ENCODE measurements at regions not wholly inside any gene's neighbourhood (a gene's known extent, or its start where the extent isn't known, plus 50 kb on each side); places are given as distances from the start of the nearest gene placed in this dataset.
"Not testable (repeated sequence)": the region's sequence is repeated elsewhere in the genome, so short reads cannot be mapped to it uniquely, and the experiment has no call there.

- no peak for DNase-seq (ENCODE audit: extremely low spot score)
- no peak for TF ChIP-seq LEF1 (IDR thresholded peaks at IDR 0.05; ENCODE audit: borderline replicate concordance)
- no peak for TF ChIP-seq CTBP1 (IDR thresholded peaks at IDR 0.05; ENCODE audit: borderline replicate concordance)
- TF ChIP-seq FOXK2 (IDR thresholded peaks at IDR 0.05): no peak
- TF ChIP-seq HDGF (IDR thresholded peaks at IDR 0.05; ENCODE audit: borderline replicate concordance): no peak
- TF ChIP-seq PKNOX1 (IDR thresholded peaks at IDR 0.05): no peak
- TF ChIP-seq FOXA1 (IDR thresholded peaks at IDR 0.05): no peak
- no peak for TF ChIP-seq TARDBP (IDR thresholded peaks at IDR 0.05)
- TF ChIP-seq L3MBTL2 (conservative IDR thresholded peaks at IDR 0.05): no peak
- TF ChIP-seq SP1 (IDR thresholded peaks at IDR 0.05): no peak
- ChIA-PET POLR2A (no interaction called here), CTCF (no interaction called here)
Measured at GRCh38 chr10:125259651-125260050, 99.3 kb upstream of the CTBP2 start.

GRCh38 chr10:125258676-125259075, 98.3 kb upstream of the CTBP2 start:
- POLR2A ChIA-PET: no interaction called here

GRCh38 chr10:125257521-125258108, 97.3 kb upstream of the CTBP2 start:
- TF ChIP-seq ZNF384 (IDR thresholded peaks at IDR 0.05): no peak
- no peak for TF ChIP-seq SP1 (IDR thresholded peaks at IDR 0.05)
- no peak for TF ChIP-seq NFRKB (IDR thresholded peaks at IDR 0.05)
- no peak for TF ChIP-seq SUZ12 (IDR thresholded peaks at IDR 0.05)
- no peak for TF ChIP-seq FOXM1 (IDR thresholded peaks at IDR 0.05; ENCODE audit: borderline replicate concordance)
- no peak for TF ChIP-seq ELF4 (IDR thresholded peaks at IDR 0.05)
- CTCF ChIA-PET: no interaction called here
- DNase-seq (ENCODE audit: extremely low spot score): no peak
- POLR2A ChIA-PET: no interaction called here

More at GRCh38 chr10:125258676-125259075, 98.3 kb upstream of the CTBP2 start:
- DNase-seq (ENCODE audit: extremely low spot score): no peak
- TF ChIP-seq ARNT (IDR thresholded peaks at IDR 0.05) (no peak), SP1 (IDR thresholded peaks at IDR 0.05) (no peak), HDGF (IDR thresholded peaks at IDR 0.05; ENCODE audit: borderline replicate concordance) (no peak), PKNOX1 (IDR thresholded peaks at IDR 0.05) (no peak), BHLHE40 (IDR thresholded peaks at IDR 0.05; ENCODE audit: borderline replicate concordance) (no peak), LEF1 (IDR thresholded peaks at IDR 0.05; ENCODE audit: borderline replicate concordance) (no peak), TARDBP (IDR thresholded peaks at IDR 0.05) (no peak), CTBP1 (IDR thresholded peaks at IDR 0.05; ENCODE audit: borderline replicate concordance) (no peak), NFRKB (IDR thresholded peaks at IDR 0.05) (no peak), FOXA1 (IDR thresholded peaks at IDR 0.05) (no peak), SUZ12 (IDR thresholded peaks at IDR 0.05) (no peak), L3MBTL2 (conservative IDR thresholded peaks at IDR 0.05) (no peak), FOXM1 (IDR thresholded peaks at IDR 0.05; ENCODE audit: borderline replicate concordance) (no peak), ZNF384 (IDR thresholded peaks at IDR 0.05) (no peak), ELF4 (IDR thresholded peaks at IDR 0.05) (no peak), FOXK2 (IDR thresholded peaks at IDR 0.05) (no peak)
- CTCF ChIA-PET: no interaction called here

GRCh38 chr10:125256026-125256425, 95.7 kb upstream of the CTBP2 start:
- CTCF ChIA-PET: no interaction called here
- no peak for DNase-seq (ENCODE audit: extremely low spot score)

GRCh38 chr10:125252937-125253336, 92.6 kb upstream of the CTBP2 start:
- CTCF ChIA-PET: no interaction called here

More at GRCh38 chr10:125256026-125256425, 95.7 kb upstream of the CTBP2 start:
- TF ChIP-seq BHLHE40 (IDR thresholded peaks at IDR 0.05; ENCODE audit: borderline replicate concordance) (no peak), CTBP1 (IDR thresholded peaks at IDR 0.05; ENCODE audit: borderline replicate concordance) (no peak)
- POLR2A ChIA-PET: no interaction called here

GRCh38 chr10:125250834-125251233, 90.5 kb upstream of the CTBP2 start:
- DNase-seq (ENCODE audit: extremely low spot score); POLR2A ChIA-PET; CTCF ChIA-PET: not testable (repeated sequence)

More at GRCh38 chr10:125252937-125253336, 92.6 kb upstream of the CTBP2 start:
- 0 out of 2 replicates have a peak, but pooled peaks have one; percentile 13 for TF ChIP-seq PKNOX1 (IDR thresholded peaks at IDR 0.05)
- no peak for TF ChIP-seq LEF1 (IDR thresholded peaks at IDR 0.05; ENCODE audit: borderline replicate concordance)
- no peak for TF ChIP-seq BHLHE40 (IDR thresholded peaks at IDR 0.05; ENCODE audit: borderline replicate concordance)
- POLR2A ChIA-PET: no interaction called here
- no peak for DNase-seq (ENCODE audit: extremely low spot score)

GRCh38 chr10:125249948-125250347, 89.6 kb upstream of the CTBP2 start:
- ChIA-PET CTCF (no interaction called here), POLR2A (no interaction called here)
- TF ChIP-seq ZNF384 (IDR thresholded peaks at IDR 0.05) (no peak), L3MBTL2 (conservative IDR thresholded peaks at IDR 0.05) (no peak), TARDBP (IDR thresholded peaks at IDR 0.05) (no peak), CTBP1 (IDR thresholded peaks at IDR 0.05; ENCODE audit: borderline replicate concordance) (no peak), ELF4 (IDR thresholded peaks at IDR 0.05) (no peak), FOXA1 (IDR thresholded peaks at IDR 0.05) (no peak), FOXM1 (IDR thresholded peaks at IDR 0.05; ENCODE audit: borderline replicate concordance) (no peak), PKNOX1 (IDR thresholded peaks at IDR 0.05) (no peak), SP1 (IDR thresholded peaks at IDR 0.05) (no peak), LEF1 (IDR thresholded peaks at IDR 0.05; ENCODE audit: borderline replicate concordance) (no peak), HDGF (IDR thresholded peaks at IDR 0.05; ENCODE audit: borderline replicate concordance) (no peak)
- no peak for DNase-seq (ENCODE audit: extremely low spot score)
